Stimulated activated CD4-positive, alpha-beta T cell treated with anti-CD3 and anti-CD28 coated beads, Interleukin-1b, Interleukin-23, amount 100 ng/mL, for 4 hours (primary cell): ENCODE measurements at regions not wholly inside any gene's neighbourhood (a gene's known extent, or its start where the extent isn't known, plus 50 kb on each side); places are given as distances from the start of the nearest gene placed in this dataset.

Source experiments
- DNase-seq, 2 donors: peaks; one replicate each; pipeline ENCODE4 v3.0.0-alpha.2; 2020; ENCODE audit warnings: low read depth in 2 of 2

DNA sequence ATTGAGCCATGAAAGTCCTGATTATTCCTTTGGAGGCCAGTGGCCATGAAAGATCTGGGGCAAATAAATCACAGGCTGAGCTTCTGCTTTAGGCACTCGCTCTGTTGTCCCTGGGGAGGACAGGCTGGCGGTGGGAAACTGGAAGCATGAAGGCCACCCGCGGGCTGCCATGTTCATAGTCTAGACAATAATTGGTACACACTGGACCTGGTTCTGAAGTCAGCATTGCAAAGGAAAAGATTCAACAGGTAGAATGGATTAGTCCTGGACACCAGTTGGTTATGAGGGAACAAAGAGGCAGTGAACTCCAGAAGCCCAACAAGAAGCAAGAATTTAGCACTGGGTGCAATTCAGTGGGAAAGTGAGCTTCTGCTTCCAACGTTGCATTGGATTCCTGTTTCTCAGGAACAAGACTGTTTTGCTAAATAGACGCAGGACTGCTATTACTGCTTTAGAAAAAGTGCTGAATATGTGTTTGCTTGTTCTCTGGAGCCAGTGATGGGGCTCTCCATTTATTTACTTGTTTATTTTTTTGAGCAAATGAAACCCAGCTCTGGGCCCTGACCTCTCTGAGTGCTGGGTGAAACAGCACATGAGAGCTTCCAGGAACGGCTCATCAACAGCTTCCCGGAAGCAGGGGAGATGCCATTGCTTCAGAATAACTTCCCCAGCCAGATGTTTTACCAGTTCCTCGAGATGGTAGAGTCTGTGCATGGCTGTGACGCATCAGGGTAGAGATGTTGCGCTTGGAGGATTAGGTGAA, 336.4 kb downstream of the ZNF536 start:
- no peak for DNase-seq

DNA sequence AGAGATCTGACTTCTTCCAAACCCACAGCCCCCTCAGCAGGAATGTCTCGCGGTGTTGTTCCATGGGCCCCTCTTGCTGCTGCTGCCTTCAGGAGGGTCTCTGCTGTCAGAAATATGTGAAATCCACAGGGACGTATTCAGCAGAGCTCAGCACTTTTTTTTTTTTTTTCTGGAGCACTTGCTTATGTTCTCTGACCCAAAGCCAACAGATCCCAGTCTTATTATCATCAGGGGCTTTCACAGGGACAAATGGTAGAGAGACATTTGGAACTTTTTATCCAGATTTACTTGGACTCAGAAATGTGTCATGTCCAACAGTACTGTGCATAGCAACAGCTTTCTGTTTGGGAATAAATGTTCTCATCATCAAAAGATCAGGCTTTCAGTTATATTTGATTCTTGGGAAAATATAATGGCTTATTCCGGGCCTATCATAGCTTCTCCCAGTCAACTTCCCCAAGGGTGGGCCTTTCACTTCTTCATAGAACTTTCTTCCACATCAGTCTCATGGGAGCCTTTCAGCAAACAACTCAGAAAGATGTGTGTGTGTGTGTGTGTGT, 332.7 kb downstream of the ZNF536 start:
- DNase-seq: no peak

DNA sequence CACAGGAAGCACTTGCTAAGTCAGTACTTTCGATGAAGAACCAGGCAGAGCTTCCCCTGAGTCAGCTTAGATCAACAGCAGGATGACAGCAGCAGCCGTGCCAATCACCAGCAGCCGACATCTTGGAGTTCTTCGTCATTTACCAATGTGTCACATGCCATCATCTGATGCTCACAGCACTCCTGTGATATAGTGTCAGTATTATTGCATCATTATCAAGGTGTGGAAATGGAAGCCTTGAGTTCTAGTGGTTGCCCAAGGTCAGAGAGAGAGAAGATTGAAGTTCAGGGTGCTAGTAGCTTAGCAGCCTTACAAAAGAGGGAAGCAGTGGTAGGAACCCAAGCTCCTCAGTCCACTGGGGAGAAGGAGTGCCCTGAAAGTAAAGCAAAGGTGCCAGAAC, 331.5 kb downstream of the ZNF536 start:
- no peak for DNase-seq

DNA sequence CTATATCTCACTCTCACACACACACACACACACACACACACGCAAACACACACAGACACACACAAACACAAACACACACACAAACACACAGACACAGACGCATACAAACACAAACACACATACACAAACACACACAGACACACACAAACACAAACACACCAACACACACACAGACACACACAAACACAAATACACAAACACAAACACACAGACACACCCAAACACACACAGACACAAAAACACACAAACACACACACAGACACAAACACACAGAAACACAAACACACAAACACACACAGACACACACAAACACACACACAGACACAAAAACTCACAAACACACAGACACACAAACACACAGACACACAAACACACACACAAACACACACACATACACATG, 329.0 kb downstream of the ZNF536 start:
- DNase-seq: no peak

DNA sequence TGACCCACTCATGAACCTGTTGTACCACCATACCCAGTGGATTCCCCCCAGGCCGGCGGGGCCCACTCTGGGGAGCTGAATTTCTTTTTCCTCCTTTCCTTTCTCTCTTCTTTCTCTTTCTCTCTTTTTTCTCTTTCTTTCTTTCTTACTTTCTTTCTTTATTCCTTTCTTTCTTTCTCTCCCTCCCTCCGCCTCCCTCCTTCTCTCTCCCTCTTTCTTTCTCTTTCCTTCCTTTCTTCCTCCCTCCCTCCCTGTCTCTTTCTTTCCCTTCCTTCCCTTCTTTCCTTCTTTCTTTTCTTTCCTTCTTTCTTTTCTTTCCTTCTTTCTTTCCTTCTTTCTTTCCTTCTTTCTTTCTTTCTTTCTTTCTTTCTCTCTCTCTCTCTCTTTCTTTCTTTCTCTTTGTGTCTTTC, 327.7 kb downstream of the ZNF536 start:
- no peak for DNase-seq

DNA sequence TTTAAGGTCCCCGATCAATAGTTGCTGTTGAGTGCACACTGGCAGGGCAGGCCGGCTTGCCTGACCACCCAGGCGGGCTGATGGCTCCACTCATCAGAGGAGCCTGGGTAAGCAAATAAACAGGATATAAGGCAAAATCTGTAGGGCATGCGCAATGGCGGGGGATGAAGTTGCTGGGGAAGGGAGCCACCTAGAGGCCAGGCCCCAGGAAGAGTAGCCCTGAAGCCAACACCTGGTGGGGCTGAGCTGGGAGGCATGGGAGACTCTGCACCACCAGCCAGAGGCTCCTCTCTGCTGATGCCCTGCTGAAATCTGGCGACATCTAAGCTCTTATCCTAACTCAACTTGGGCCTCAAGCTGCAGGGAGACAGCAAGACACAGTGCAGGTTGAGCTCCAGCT, 324.3 kb downstream of the ZNF536 start:
- no peak for DNase-seq

DNA sequence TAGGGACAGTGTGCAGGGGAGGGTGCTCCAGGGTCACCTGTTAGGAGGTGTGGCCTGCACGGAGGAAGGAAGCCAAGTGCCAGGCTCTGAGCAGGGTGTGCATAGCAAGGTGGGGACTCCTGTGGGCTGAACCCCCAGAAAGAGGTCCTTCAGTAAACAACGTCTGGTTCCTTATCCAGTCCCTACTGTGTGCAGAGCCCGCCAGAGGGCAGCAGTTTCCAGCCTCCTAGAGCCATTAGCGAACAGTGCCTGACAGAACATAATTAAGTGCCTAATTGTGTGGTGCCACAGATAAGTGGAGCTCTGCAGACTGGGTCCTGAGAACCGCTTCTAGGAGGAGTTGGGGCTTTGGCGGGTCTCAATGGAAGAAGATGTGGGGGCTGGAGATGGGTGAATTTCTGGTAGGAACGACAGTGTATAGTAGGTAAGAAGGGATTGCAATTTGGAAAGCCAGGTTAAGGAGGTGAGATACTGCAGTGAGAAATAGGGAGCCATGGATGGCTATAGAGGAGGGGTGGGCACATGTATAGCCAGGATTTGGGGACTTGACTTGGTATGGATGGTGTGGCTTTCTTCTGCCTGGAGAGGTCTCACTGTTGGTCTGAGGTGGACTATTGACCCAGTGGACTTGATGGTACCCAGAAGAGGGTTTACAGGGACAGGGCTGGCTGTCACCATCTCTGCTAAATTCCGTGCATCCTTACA, 323.1 kb downstream of the ZNF536 start:
- DNase-seq: no peak

DNA sequence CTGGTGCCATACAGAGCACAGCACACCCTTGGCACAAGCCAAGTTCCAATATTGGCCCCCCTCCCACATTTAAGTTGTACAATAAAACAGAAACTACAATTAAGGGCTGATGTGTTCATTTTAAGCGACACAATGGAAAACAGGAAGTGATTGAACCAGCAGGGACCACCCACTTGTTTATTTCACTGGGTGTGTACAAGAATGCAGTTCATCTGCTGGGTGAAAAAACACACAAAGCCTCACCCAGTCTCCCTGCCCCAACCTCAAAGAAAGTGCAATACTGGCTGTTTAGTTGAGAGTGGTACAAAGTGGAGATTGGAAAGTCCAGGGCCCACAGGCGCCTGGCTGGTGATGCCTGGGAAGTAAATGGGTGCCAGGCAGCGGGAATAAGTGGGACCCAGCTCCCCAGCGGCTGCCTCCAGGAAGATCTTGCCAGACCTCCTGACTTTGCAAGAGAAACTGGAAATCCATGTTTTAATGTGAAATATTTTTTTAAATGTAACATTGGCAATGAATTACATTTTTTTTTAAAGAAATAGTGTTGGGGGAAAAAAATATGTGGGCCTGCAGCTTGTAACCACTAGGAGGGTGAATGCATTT, 322.1 kb downstream of the ZNF536 start:
- no peak for DNase-seq

DNA sequence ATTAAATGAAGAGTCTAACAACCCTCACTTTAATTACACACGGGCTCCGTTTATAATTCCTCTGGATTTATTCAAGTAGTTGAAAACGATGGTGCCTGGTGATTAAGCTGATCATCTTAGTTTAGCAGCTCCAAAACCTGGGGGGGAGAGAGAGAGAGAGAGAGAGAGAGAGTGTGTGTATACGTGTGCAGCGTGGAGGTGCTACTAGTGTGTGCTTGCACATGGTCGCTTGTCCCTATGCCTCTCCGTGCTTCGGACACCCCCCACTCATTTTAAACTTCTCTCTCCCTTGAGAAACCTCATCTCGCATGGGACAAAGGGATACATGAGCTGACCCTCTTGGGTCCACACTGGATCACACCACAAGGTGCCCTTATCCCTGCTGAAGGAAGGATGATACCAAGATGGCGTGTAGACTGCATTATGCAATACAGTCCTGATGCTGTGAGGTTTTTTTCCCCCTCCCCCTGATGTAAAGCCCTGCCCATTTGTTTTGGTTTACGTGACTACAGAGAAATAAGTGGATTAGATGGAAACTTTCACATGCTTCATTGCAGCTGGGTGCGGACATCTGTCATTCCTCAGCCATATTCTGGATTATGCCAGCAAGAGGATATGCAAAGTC, 320.8 kb downstream of the ZNF536 start:
- no peak for DNase-seq

DNA sequence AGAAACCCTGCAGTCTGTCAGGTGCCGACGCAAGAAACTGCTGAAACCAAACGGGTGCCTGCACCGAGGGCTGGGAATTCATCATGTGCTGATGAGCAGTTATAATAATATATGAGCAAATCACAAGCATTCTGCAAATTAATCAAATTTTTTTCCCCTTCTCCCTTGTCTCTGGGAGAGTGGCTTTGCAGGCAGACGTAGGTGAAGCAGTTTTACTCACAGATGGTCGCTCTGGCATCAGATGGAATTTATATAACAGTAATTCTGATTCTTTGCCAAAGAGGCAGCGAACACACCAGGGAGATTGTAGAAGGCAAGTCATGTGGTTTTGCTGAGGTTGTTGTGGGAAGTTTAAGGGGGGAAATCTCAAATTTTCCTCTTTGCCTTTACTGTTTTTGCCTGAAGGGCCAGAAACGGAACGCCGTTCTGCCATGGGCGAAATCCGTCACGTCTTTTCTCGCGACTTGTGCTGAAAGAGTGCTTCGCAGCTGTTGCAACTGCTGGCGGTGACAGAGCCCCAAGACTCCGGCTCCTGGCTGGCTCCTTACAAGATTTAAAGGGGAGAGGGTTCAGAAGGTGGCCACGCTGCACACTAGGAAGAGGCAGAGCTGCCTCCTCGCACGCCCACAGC, 320.1 kb downstream of the ZNF536 start:
- no peak for DNase-seq

DNA sequence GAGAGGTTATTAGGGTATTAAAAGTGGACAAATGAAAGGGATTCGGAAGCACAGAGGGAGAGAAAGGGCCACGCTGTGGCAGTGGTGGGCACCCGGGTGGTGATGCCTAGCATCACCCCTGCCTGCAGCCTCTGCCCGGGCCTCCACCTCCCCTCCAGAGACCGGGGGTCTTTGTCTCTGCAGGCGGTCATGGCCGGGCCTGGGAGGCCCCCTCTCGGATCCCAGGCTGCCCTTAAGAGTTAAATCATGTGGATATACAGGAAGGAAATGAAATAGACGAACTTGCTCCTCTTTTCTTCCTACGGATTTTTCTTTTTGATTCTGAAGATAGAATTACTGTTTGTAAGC, 319.6 kb downstream of the ZNF536 start:
- DNase-seq: no peak

DNA sequence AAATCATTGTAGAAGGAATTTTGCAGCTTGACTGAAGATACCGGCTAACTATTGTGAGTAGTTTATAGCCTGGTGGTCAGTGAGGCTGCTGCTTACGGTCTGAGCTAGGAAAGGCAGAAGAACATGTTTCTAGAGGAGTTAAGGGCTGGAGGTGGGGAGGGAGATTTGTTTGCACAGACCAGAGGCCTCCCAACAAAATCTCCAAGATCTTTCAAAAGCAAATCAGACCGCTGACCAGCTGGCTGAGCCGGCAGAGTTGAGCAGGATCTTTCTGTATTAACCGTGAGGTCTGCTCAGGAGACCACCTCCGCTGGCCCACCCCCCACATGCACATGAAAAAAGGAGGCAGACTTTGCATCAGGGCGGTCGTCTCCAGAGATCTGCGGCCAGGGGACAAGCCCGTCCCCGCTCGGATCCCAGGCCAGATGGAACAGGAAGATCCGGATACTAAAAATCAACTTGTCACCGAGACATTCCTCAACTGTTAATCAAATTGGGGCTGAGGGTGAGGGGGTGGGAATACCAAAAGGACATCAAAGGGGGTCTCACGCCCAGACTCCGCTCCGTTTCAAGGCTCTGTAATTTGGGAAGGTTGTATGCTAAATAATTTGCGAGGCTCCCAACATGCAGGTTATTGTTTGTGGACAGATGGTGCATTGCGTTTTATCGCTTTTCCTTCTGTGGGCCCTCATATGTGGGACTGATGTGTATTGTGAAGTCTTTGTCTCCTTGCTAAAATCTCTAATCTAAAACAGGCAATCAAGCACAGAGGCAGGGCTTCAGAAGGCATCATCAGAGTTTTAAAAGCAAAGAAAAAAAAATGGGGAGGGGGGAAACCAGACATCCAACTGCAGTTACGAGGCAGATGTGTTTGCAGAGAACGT, 319.0 kb downstream of the ZNF536 start:
- DNase-seq: no peak

DNA sequence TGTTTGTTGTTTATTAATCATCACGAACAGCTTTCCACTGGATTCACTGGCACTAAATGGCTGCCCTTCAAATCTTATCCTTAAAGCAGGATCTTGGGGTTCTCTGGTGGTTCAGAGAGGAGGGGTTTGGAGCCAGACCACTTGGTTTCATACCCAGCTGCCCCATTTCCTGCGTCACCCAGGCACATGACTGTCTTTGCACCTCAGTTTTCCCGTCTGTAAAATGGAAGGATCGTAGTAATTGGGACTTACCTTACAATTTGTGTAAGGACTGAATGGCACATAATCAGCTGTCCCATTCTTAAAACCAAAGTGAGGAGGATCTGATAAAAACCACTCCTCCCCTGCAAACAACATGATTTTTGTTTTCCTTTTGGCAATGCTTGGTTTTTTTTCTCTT, 318.3 kb downstream of the ZNF536 start:
- no peak for DNase-seq

DNA sequence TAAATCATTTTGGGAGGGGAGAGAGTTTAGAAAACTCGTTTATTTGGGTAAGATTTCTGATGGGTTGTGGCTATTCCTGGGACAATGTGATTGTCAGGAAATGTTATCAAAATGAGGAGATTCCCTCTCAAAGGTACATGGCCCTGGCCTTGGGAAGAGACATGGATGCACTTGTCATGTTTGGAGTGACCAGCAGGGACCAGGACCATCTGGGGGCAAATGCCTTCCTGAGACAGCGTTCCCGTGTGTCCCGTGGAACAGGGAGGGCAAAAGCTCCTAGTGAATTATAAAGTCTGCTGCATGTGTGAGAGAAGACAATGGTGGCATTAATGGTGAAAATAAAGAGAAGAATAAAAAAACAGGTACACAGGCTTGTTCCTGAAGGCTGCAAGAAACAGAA, 317.3 kb downstream of the ZNF536 start:
- DNase-seq: no peak

DNA sequence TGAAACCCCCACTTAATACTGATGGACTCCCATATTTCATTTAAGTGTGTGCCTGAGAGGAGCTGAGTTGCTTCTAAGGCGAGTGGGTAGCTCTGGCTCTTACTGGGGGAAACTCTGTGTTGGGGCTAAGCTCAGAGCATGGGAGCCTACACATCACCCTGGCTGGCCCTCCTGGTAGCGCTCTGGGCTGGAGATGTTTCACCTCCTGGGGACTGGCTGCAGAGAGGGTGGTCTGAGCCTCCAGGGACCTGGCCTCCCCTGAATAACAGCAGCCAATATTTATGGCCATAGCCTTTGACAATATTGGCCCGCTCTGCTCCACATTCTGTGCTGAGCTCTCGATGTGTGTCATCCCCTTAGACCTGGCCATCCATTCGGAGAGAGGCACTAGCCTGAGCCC, 316.5 kb downstream of the ZNF536 start:
- DNase-seq: no peak

DNA sequence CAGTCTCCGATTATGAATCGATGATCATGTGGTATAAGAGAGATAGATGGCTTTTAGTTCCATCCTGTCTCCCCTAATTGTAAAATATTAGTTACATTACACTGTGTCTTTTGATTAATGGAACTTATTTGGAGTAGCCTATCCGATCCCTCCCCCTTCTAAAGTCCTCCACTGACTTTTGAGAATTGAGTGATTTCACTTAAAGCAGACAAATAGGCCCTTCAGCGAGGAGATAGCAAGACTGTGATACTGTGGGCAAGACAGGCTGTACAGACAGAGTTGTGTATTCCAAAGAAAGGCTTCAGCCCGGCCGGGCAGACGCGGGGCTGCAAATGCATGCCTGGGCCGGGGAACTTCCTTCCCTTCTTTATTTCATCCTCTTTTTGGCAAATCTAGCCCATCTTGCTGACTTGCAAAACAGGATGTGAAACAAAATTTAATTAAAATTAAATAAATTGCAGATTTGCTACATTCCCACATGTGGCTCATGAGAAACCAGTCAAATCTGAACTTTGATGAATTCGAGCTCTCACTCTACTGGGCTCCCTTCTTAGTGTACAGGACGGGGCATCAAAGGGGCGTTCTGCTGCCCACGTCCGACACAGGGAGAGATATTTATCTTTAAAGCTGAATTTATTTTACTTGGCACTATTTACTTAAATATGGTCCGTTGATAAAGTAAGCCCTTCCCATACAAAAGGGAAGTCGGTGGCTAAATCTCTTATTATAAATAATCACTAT, 314.8 kb downstream of the ZNF536 start:
- DNase-seq: no peak

DNA sequence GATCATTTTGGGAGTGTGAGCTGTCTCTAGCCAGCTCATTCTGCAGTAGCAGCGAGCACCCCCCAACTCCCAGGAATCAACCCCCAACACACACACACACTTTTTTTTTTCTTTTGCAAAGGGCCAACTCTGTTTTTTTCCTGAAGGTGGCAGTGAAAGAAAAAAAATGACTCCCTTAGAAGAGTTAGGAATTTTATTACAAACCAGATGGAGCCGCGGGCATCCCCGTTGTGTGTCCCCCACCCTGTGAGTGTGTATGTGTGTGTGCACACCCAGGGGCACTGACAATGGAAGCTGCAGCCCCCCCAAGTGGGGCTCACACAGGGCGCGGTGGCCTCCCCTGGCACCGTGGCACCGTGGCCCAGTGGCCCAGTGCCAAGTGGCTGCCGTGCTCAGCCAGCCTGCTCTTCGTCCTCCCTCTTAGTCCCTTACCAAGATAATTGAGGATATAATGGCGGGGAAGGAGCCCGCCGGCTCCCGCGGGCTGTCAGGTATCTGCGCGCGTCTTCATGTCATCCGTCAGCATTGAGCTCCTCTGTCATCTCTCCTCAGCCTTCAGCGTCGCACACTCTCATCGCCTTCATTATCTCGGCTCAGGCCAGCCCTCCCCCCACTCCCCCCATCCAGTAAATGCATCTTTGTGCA, 314.1 kb downstream of the ZNF536 start:
- no peak for DNase-seq

DNA sequence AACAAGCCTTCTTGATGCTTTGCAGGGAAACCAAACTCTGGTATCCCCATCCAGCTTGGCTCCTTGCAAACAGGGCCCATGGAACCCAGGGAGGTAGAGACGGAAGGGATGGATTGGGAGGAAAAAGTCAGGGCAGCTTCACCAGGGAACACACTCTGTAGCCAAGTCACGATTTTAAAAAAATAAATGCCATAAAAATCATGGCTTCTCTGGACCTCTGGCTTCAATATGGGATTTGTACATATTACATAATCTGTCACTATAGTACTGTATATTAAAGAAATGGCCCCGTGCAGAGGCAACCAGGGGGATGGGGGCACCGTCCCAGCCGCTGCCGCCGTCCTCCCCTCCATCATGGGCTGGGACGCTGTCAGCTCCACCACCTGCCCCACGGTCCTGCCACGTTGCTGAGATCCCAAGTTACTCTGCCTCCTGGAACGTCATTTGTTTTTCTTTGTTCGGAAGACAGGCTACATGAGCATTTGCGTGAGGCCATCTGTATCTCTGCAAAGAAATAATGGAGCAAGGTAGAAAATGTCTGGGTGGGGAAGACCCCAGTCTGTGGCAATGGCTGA, 313.3 kb downstream of the ZNF536 start:
- no peak for DNase-seq

DNA sequence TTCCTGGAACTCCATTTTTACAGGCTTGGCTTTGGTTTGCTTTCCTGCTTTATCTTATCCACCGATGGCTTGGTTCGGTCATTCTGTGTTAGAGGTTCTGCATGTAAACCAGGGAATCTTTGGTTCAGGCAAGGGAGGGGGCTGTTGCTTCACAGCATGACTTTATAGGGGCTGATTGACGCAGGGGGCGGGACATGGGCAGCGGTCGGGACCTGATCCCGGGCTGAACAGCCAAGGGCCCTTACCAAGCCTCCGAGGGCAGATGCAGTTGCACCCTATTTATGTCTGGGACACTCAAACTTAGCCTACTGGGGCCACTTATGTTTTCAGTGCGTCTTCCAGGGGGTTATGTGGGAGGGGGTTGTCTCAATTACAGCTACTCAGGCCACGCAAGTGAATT, 312.4 kb downstream of the ZNF536 start:
- no peak for DNase-seq
